ENCODE measurements at regions not wholly inside any gene's neighbourhood (a gene's known extent, or its start where the extent isn't known, plus 50 kb on each side); places are given as distances from the start of the nearest gene placed in this dataset.

DNA sequence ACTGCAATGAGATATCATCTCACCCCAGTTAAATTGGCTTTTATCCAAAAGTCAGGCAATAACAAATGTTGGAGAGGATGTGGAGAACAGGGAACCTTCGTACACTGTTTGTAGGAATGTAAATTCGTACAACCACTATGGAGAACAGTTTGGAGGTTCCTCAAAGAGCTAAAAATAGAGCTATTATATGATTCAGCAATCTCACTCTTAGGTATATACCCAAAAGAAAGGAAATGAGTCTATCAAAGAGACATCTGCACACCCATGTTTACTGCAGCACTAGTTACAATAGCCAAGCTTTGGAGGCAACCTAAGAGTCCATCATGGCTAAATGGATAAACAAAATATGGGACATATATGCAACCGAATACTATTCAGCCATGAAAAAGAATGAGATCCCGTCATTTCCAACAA is 68.0 kb upstream of the HES1 start:
- Histone ChIP-seq H3K4me3 (ENCODE audit: low read length in 2 of 2) (no peak overlapping the region), H3K27me3 (ENCODE audit: control insufficient read depth in 1 of 2, insufficient read depth in 2 of 2, low read length in 1 of 2) (no peaks in the 10 kb centered on the region), H3K4me1 (ENCODE audit: control insufficient read depth in 1 of 2, insufficient read depth in 2 of 2, low read length in 2 of 2) (no peaks in the 10 kb centered on the region), H3K36me3 (ENCODE audit: control insufficient read depth in 1 of 2, insufficient read depth in 2 of 2, low read length in 1 of 2) (no peaks in the 10 kb centered on the region), H3K9me3 (ENCODE audit: control insufficient read depth, low read length) (no peaks in the 10 kb centered on the region), H3K27ac (ENCODE audit: low read depth in 1 of 2, low read length in 2 of 2) (no peak overlapping the region)
- ATAC-seq (ENCODE audit: low FRiP score) (no peak), DNase-seq (no peak)
- 69 to 84% methylated on average over 4 of the region's 4 CpGs for WGBS, 2 donors
- intact Hi-C loops (cut with DNase I) = loop anchor here in 1 of 2 donors (5.0 kb wide), 1 partner anchor 61 kb away; no protein-coding TSS in a partner anchor

DNA sequence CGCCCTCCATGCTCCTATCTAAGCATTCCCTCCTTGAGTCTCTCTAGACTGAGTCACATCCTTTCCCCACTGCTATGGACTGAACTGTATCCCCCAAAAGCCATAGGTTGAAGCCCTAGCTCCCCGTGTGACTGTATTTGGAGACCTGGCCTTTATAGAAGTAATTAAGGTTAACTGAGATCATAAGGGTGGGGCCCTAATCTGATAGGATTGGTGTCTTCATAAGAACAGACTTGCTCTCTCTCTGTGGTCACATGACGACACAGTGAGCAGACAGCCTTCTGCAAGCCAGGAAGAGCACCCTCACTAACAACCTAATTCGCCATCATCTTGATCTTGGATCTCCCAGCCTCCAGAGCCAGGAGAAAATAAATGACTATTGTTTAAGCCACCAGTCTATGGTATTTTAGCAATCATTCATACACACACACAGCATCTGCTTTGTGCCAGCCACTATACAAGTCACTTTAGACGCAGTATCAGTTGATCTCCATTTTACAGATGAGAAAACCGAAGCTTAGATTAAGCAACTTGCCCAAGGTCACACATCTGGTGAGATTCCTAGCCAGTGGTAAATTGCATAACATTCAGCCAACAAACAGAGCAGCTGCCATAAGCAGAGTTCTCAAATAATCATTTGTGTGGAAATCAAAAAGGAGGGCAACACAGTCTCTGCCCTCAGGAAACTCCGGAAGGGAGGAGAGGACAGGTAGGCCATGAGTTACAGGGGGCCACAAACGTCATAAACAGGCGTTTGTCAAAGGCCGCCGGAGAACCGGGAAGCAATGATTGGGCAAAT is 66.3 kb upstream of the HES1 start:
- no peak overlapping the region for H3K27ac ChIP-seq (ENCODE audit: low read depth in 1 of 2, low read length in 2 of 2)
- no peak for ATAC-seq (ENCODE audit: low FRiP score)
- H3K9me3 ChIP-seq (ENCODE audit: control insufficient read depth, low read length) = no peaks in the 10 kb centered on the region
- H3K27me3 ChIP-seq (ENCODE audit: control insufficient read depth in 1 of 2, insufficient read depth in 2 of 2, low read length in 1 of 2) = no peaks in the 10 kb centered on the region
- no peaks in the 10 kb centered on the region for H3K4me1 ChIP-seq (ENCODE audit: control insufficient read depth in 1 of 2, insufficient read depth in 2 of 2, low read length in 2 of 2)
- H3K4me3 ChIP-seq (ENCODE audit: low read length in 2 of 2) = no peak overlapping the region
- DNase-seq = no peak
- 95 to 97% methylated on average over 12 of the region's 12 CpGs for WGBS, 2 donors
- intact Hi-C loops (cut with DNase I) = loop anchor here (2.0 to 10.0 kb wide), 3 partner anchors 62 to 245 kb away; no protein-coding TSS in a partner anchor
- H3K36me3 ChIP-seq (ENCODE audit: control insufficient read depth in 1 of 2, insufficient read depth in 2 of 2, low read length in 1 of 2) = no peaks in the 10 kb centered on the region

DNA sequence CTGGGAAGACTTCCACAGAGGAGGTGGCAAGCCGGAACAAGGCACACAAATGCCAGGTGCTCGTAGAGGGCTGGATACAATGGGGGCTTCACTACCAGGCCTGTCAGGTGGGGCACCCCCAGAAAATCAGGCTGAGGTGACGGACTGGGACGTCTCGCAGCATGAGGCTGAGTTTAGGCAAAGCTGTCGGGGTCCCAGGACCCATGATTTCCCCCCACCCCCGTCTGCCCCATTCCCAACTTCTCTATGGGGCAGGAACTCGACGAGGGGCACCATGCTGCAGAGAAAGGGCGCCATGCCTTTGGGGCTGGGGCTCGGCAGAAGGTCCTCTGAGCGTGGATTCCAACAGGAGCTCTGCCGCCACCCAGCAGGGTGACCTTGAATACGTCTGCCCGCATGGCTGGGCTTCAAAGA is 65.7 kb upstream of the HES1 start:
- H3K27ac ChIP-seq (ENCODE audit: low read depth in 1 of 2, low read length in 2 of 2) = no peak overlapping the region
- ATAC-seq (ENCODE audit: low FRiP score) (no peak), DNase-seq (no peak)
- H3K4me3 ChIP-seq (ENCODE audit: low read length in 2 of 2) = no peak overlapping the region
- intact Hi-C loops (cut with DNase I) = loop anchor here (2.0 to 10.0 kb wide), 2 partner anchors 65 to 245 kb away; no protein-coding TSS in a partner anchor
- WGBS, 2 donors = 82 to 85% methylated on average over 15 of the region's 15 CpGs
- H3K27me3 ChIP-seq (ENCODE audit: control insufficient read depth in 1 of 2, insufficient read depth in 2 of 2, low read length in 1 of 2) = no peaks in the 10 kb centered on the region
- no peaks in the 10 kb centered on the region for H3K9me3 ChIP-seq (ENCODE audit: control insufficient read depth, low read length)
- H3K4me1 ChIP-seq (ENCODE audit: control insufficient read depth in 1 of 2, insufficient read depth in 2 of 2, low read length in 2 of 2) = no peaks in the 10 kb centered on the region
- no peaks in the 10 kb centered on the region for H3K36me3 ChIP-seq (ENCODE audit: control insufficient read depth in 1 of 2, insufficient read depth in 2 of 2, low read length in 1 of 2)

DNA sequence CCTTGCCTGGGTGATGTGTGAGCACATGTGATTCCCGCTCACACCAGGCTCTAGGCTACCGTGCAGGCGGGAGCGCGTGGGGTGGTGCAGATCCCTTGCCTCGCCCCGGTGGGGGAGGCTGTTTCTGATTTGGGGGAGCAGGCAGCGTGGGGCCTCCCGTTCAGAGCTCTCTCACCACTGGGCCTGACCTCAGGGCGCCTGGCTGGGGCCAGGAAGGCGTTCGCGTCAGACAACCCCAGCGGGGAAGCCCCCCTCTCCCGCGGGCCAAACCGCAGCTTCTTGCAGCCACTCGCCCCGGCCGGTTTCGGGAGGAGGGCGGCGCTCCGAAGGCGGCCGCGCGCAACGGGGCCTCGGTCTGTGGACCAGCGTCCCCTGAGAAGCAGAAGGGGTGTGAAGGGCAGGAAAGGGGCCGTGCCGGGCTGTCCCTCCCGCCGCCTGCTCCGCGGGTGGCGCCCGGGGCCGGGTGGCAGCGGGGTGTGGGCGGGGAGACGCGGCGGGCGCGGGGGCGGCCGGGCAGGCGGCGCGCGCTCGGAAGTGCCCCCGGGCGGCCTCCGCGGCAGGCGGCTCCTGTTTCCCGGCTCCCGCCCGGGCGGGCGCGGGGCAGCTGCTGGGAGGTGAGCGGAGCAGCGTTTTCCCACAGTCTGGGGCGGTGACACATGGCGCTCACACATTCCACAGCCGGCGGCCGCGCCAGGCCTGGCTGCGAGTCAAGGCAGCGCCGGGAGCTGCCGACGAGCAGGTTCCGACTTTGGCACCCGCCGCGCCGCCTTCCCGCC is 65.1 kb upstream of the HES1 start:
- H3K4me3 ChIP-seq (ENCODE audit: low read length in 2 of 2) = peak overlapping the region in 1 of 2 donors; percentile 27
- 1 to 2% methylated on average over 43 to 84 of the region's 84 CpGs for WGBS, 2 donors
- H3K27ac ChIP-seq (ENCODE audit: low read depth in 1 of 2, low read length in 2 of 2) = peak overlapping the region in 1 of 2 donors; percentile 22
- intact Hi-C loops (cut with DNase I) = loop anchor here (1.0 to 10.0 kb wide), 3 partner anchors 63 to 244 kb away; no protein-coding TSS in a partner anchor
- no peaks in the 10 kb centered on the region for H3K4me1 ChIP-seq (ENCODE audit: control insufficient read depth in 1 of 2, insufficient read depth in 2 of 2, low read length in 2 of 2)
- no peaks in the 10 kb centered on the region for H3K36me3 ChIP-seq (ENCODE audit: control insufficient read depth in 1 of 2, insufficient read depth in 2 of 2, low read length in 1 of 2)
- peak; percentile 91 to 96 for DNase-seq
- peak; percentile 90 for ATAC-seq (ENCODE audit: low FRiP score)
- H3K27me3 ChIP-seq (ENCODE audit: control insufficient read depth in 1 of 2, insufficient read depth in 2 of 2, low read length in 1 of 2) = no peaks in the 10 kb centered on the region
- no peaks in the 10 kb centered on the region for H3K9me3 ChIP-seq (ENCODE audit: control insufficient read depth, low read length)

DNA sequence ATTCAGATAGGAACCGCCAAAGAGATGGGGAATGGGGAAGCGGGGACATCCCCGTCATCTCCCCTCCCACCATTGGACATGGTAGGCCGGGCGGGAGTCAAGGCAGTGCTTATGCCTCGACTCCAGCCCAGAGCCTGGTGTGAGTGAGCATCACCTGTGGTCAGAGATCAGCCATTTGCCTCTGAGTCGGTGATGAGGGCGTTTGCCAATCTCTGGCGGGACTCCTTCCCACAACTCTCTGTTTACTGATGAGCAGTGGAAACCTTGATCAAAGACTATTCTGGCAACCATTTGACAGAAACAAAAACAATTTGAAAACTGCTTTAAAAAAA is 63.9 kb upstream of the HES1 start:
- Histone ChIP-seq H3K27me3 (ENCODE audit: control insufficient read depth in 1 of 2, insufficient read depth in 2 of 2, low read length in 1 of 2) (no peaks in the 10 kb centered on the region), H3K4me1 (ENCODE audit: control insufficient read depth in 1 of 2, insufficient read depth in 2 of 2, low read length in 2 of 2) (no peaks in the 10 kb centered on the region), H3K9me3 (ENCODE audit: control insufficient read depth, low read length) (no peaks in the 10 kb centered on the region), H3K36me3 (ENCODE audit: control insufficient read depth in 1 of 2, insufficient read depth in 2 of 2, low read length in 1 of 2) (no peaks in the 10 kb centered on the region), H3K4me3 (ENCODE audit: low read length in 2 of 2) (no peak overlapping the region), H3K27ac (ENCODE audit: low read depth in 1 of 2, low read length in 2 of 2) (no peak overlapping the region)
- 93 to 94% methylated on average over 9 of the region's 9 CpGs for WGBS, 2 donors
- no peak for ATAC-seq (ENCODE audit: low FRiP score)
- intact Hi-C loops (cut with DNase I) = loop anchor here in 1 of 2 donors (10.0 kb wide), 1 partner anchor 243 kb away; no protein-coding TSS in a partner anchor
- no peak for DNase-seq

DNA sequence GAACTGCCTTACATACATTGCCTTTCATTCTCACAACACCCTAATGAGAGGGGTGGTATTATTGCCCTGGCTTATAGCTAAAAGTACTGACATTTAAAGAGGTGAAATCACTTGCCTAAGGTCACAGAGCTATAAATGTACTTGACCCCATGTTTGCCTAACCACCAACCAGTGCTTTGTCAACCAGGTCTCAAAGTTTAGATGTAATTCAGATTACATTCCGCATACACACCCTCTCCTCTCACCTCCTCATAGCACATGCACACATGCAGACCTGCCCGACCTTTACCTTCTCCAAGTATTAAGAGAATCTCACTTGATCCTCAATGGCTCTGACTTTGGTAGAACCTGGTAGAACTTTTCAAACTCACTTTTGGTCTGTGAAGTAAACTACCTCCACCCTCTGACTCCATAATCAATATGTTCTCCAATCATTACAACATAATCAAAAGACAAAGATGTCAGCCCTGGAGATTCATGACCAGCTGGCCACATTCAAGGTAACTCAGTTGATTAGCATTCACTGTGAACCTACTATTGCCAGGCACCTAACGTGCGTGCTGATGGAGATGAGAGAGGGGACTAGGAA is 63.2 kb upstream of the HES1 start:
- DNase-seq (no peak), ATAC-seq (ENCODE audit: low FRiP score) (no peak)
- WGBS, 2 donors = 93 to 95% methylated on average over 4 of the region's 4 CpGs
- Histone ChIP-seq H3K27ac (ENCODE audit: low read depth in 1 of 2, low read length in 2 of 2) (no peak overlapping the region), H3K4me1 (ENCODE audit: control insufficient read depth in 1 of 2, insufficient read depth in 2 of 2, low read length in 2 of 2) (no peaks in the 10 kb centered on the region), H3K36me3 (ENCODE audit: control insufficient read depth in 1 of 2, insufficient read depth in 2 of 2, low read length in 1 of 2) (no peaks in the 10 kb centered on the region), H3K9me3 (ENCODE audit: control insufficient read depth, low read length) (no peaks in the 10 kb centered on the region), H3K27me3 (ENCODE audit: control insufficient read depth in 1 of 2, insufficient read depth in 2 of 2, low read length in 1 of 2) (no peaks in the 10 kb centered on the region), H3K4me3 (ENCODE audit: low read length in 2 of 2) (no peak overlapping the region)
- intact Hi-C loops (cut with DNase I) = loop anchor here in 1 of 2 donors (10.0 kb wide), 1 partner anchor 242 kb away; no protein-coding TSS in a partner anchor

DNA sequence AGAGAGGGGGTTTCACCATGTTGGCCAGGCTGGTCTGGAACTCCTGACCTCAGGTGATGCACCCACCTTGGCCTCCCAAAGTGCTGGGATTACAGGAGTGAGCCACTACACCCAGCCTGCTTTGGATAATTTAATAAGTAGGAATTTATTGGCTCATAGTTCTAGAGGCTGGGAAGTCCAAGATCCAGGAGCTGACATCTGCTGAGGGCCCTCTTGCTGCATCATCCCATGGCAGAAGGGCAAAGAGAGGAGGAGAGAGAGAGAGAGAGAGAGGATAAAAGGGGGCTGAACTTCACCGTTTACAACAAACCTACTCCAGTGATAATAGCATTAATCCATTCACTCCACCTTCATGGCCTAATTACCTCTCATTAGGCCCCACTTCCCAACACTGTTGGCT is 62.0 kb upstream of the HES1 start:
- no peak overlapping the region for H3K4me3 ChIP-seq (ENCODE audit: low read length in 2 of 2)
- intact Hi-C loops (cut with DNase I) = loop anchor here in 1 of 2 donors (10.0 kb wide), 1 partner anchor 241 kb away; no protein-coding TSS in a partner anchor
- 96 to 100% methylated on average over 1 of the region's 1 CpG for WGBS, 2 donors
- ATAC-seq (ENCODE audit: low FRiP score) (no peak), DNase-seq (no peak)
- H3K4me1 ChIP-seq (ENCODE audit: control insufficient read depth in 1 of 2, insufficient read depth in 2 of 2, low read length in 2 of 2) = no peaks in the 10 kb centered on the region
- no peaks in the 10 kb centered on the region for H3K27me3 ChIP-seq (ENCODE audit: control insufficient read depth in 1 of 2, insufficient read depth in 2 of 2, low read length in 1 of 2)
- no peaks in the 10 kb centered on the region for H3K36me3 ChIP-seq (ENCODE audit: control insufficient read depth in 1 of 2, insufficient read depth in 2 of 2, low read length in 1 of 2)
- H3K27ac ChIP-seq (ENCODE audit: low read depth in 1 of 2, low read length in 2 of 2) = no peak overlapping the region
- no peaks in the 10 kb centered on the region for H3K9me3 ChIP-seq (ENCODE audit: control insufficient read depth, low read length)

DNA sequence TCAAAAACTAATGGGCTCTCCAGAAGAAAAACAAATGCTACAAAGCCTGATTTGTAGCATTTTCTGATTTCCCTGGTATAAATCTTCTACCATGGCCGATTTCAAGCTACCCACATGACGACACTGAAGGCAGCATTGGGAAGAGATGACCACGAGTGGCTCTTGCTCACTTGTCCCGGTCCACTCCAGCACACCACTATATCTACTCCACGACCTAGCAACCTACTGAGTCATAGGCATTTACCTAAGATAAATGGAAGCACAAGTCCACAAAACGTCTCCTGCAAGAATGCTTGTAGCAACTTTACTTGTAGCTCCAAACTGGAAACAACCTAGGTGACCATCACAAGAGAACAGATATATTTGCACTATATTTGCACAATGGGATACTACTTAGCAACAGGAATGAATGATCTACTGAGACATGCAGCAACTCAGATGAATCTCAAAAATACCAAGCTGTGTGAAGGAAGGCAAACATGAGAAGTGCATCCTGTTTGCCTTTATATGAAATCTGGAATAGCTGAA is 60.8 kb upstream of the HES1 start:
- WGBS, 2 donors = 82 to 86% methylated on average over 6 of the region's 6 CpGs
- intact Hi-C loops (cut with DNase I) = loop anchor here in 1 of 2 donors (10.0 kb wide), 1 partner anchor 240 kb away; no protein-coding TSS in a partner anchor

More for the DNA sequence above, 60.8 kb upstream of the HES1 start:
- Histone ChIP-seq H3K27me3 (ENCODE audit: control insufficient read depth in 1 of 2, insufficient read depth in 2 of 2, low read length in 1 of 2) (no peaks in the 10 kb centered on the region), H3K36me3 (ENCODE audit: control insufficient read depth in 1 of 2, insufficient read depth in 2 of 2, low read length in 1 of 2) (no peaks in the 10 kb centered on the region), H3K4me3 (ENCODE audit: low read length in 2 of 2) (no peak overlapping the region), H3K27ac (ENCODE audit: low read depth in 1 of 2, low read length in 2 of 2) (no peak overlapping the region), H3K9me3 (ENCODE audit: control insufficient read depth, low read length) (no peaks in the 10 kb centered on the region), H3K4me1 (ENCODE audit: control insufficient read depth in 1 of 2, insufficient read depth in 2 of 2, low read length in 2 of 2) (no peaks in the 10 kb centered on the region)
- ATAC-seq (ENCODE audit: low FRiP score) (no peak), DNase-seq (no peak)

Data from aorta (tissue), 5 donors.